ENCODE measurements at regions not wholly inside any gene's neighbourhood (a gene's known extent, or its start where the extent isn't known, plus 50 kb on each side); places are given as distances from the start of the nearest gene placed in this dataset.
"Not testable (repeated sequence)": the region's sequence is repeated elsewhere in the genome, so short reads cannot be mapped to it uniquely, and the experiment has no call there.

- not testable (repeated sequence) for DNase-seq (ENCODE audit: low read depth)
Measured at GRCh38 chr15:21174761-21175160, 265.5 kb downstream of the POTEB3 start.

- not testable (repeated sequence) for DNase-seq (ENCODE audit: low read depth)
Measured at GRCh38 chr15:21151203-21151966, 285.3 kb upstream of the POTEB2 start.

- DNase-seq (ENCODE audit: low read depth) = not testable (repeated sequence)
Measured at GRCh38 chr15:21148136-21148535, 282.0 kb upstream of the POTEB2 start.

GRCh38 chr15:21133893-21134292 is 267.8 kb upstream of the POTEB2 start:
- not testable (repeated sequence) for DNase-seq (ENCODE audit: low read depth)

GRCh38 chr15:21112271-21113053 is 246.3 kb upstream of the POTEB2 start:
- DNase-seq (ENCODE audit: low read depth) = not testable (repeated sequence)

GRCh38 chr15:21111861-21112260 is 245.7 kb upstream of the POTEB2 start:
- peak; percentile 5 for DNase-seq (ENCODE audit: low read depth)

- not testable (repeated sequence) for DNase-seq (ENCODE audit: low read depth)
Measured at GRCh38 chr15:21111172-21111571, 245.1 kb upstream of the POTEB2 start.

GRCh38 chr15:21110187-21110804 is 244.2 kb upstream of the POTEB2 start:
- DNase-seq (ENCODE audit: low read depth) = peak; percentile 19

GRCh38 chr15:21108384-21108783 is 242.3 kb upstream of the POTEB2 start:
- not testable (repeated sequence) for DNase-seq (ENCODE audit: low read depth)

GRCh38 chr15:21107399-21108381 is 241.6 kb upstream of the POTEB2 start:
- DNase-seq (ENCODE audit: low read depth) = not testable (repeated sequence)

GRCh38 chr15:21096599-21096998 is 230.5 kb upstream of the POTEB2 start:
- not testable (repeated sequence) for DNase-seq (ENCODE audit: low read depth)

- not testable (repeated sequence) for DNase-seq (ENCODE audit: low read depth)
Measured at GRCh38 chr15:21079544-21079943, 213.4 kb upstream of the POTEB2 start.

GRCh38 chr15:21068917-21069316 is 202.8 kb upstream of the POTEB2 start:
- DNase-seq (ENCODE audit: low read depth) = not testable (repeated sequence)

GRCh38 chr15:21063512-21063911 is 197.4 kb upstream of the POTEB2 start:
- not testable (repeated sequence) for DNase-seq (ENCODE audit: low read depth)

GRCh38 chr15:21062619-21063163 is 196.6 kb upstream of the POTEB2 start:
- DNase-seq (ENCODE audit: low read depth) = not testable (repeated sequence)

- DNase-seq (ENCODE audit: low read depth) = not testable (repeated sequence)
Measured at GRCh38 chr15:21051866-21052265, 185.8 kb upstream of the POTEB2 start.

- not testable (repeated sequence) for DNase-seq (ENCODE audit: low read depth)
Measured at GRCh38 chr15:21031703-21032102, 165.6 kb upstream of the POTEB2 start.

- DNase-seq (ENCODE audit: low read depth) = not testable (repeated sequence)
Measured at GRCh38 chr15:21029001-21029400, 162.9 kb upstream of the POTEB2 start.

- not testable (repeated sequence) for DNase-seq (ENCODE audit: low read depth)
Measured at GRCh38 chr15:21027942-21028341, 161.8 kb upstream of the POTEB2 start.

- not testable (repeated sequence) for DNase-seq (ENCODE audit: low read depth)
Measured at GRCh38 chr15:21026848-21027247, 160.7 kb upstream of the POTEB2 start.
